ENCODE measurements at regions not wholly inside any gene's neighbourhood (a gene's known extent, or its start where the extent isn't known, plus 50 kb on each side); places are given as distances from the start of the nearest gene placed in this dataset.

- TF ChIP-seq POLR2A (IDR thresholded peaks at IDR 0.05; ENCODE audit: low read length) (no peak), GATA1 (IDR thresholded peaks at IDR 0.05; ENCODE audit: low read depth, low read length) (no peak)
Observed at GRCh38 chr1:223016890-223017289, 126.2 kb downstream of the TLR5 start.

Data from erythroblast (primary cell).